Neural crest cell (in vitro differentiated cells): ENCODE measurements at regions not wholly inside any gene's neighbourhood (a gene's known extent, or its start where the extent isn't known, plus 50 kb on each side); places are given as distances from the start of the nearest gene placed in this dataset.

Source experiments
- DNase-seq: peaks from one replicate; pipeline ENCODE4 v3.0.0; 2021; ENCODE audit warnings: low read depth, mixed read lengths, low spot score
- H3K27ac Mint-ChIP-seq: one replicate; pipeline ENCODE4 v1.8.0; 2021; ENCODE audit warnings: mild to moderate bottlenecking, mixed read lengths; ENCODE audit not compliant: unreplicated experiment
- H3K27me3 Mint-ChIP-seq: 2 replicates; pipeline ENCODE4 v1.8.0; 2021; ENCODE audit warnings: low read depth, mild to moderate bottlenecking, mixed read lengths
- H3K36me3 Mint-ChIP-seq: 2 replicates; pipeline ENCODE4 v1.8.0; 2021; ENCODE audit warnings: low read depth, mild to moderate bottlenecking, mixed read lengths
- H3K4me1 Mint-ChIP-seq: 2 replicates; pipeline ENCODE4 v1.8.0; 2021; ENCODE audit warnings: mixed read lengths
- H3K4me3 Mint-ChIP-seq: one replicate; pipeline ENCODE4 v1.8.0; 2021; ENCODE audit warnings: mild to moderate bottlenecking, mixed read lengths
- H3K9me3 Mint-ChIP-seq: 2 replicates; pipeline ENCODE4 v1.8.0; 2021; ENCODE audit warnings: mixed read lengths
- CTCF ChIP-seq: fragments of 200-600 bp; sonication (generic); conservative IDR thresholded peaks from 2 replicates; pipeline ENCODE4 v1.5.0; 2021; ENCODE audit warnings: antibody characterized with exemption, mild to moderate bottlenecking

GRCh38 chr21:38954588-38955004, 148.9 kb downstream of the ETS2 start:
- Mint-ChIP-seq H3K27ac (no peak overlapping the region), H3K9me3 (no peaks in the 10 kb centered on the region), H3K27me3 (no peaks in the 10 kb centered on the region), H3K36me3 (no peaks in the 10 kb centered on the region), H3K4me1 (no peaks in the 10 kb centered on the region), H3K4me3 (no peak overlapping the region)
- no peak for DNase-seq
- no peak for TF ChIP-seq CTCF

DNA sequence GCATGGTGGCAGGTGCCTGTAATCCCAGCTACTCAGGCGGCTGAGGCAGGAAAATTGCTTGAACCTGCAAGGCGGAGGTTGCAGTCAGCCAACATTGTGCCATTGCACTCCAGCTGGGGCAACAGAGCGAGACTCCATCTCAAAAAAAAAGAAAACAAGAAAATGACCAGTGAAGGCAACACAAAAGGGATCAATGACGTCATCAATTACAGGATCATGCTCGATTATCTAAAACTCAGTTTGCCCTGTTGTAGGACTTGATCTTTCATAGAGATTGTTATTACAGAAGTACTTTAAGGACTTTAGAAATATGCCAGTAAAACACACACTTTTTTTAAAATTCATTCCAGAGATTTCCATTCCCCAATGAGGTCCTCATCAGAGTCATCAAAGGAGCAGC, 147.8 kb downstream of the ETS2 start:
- H3K27ac Mint-ChIP-seq, result no peak overlapping the region
- H3K27me3 Mint-ChIP-seq, result no peaks in the 10 kb centered on the region
- H3K9me3 Mint-ChIP-seq, result no peaks in the 10 kb centered on the region
- H3K4me1 Mint-ChIP-seq, result no peaks in the 10 kb centered on the region
- TF ChIP-seq CTCF, result no peak
- H3K36me3 Mint-ChIP-seq, result no peaks in the 10 kb centered on the region
- no peak for DNase-seq
- no peak overlapping the region for H3K4me3 Mint-ChIP-seq

- no peak for TF ChIP-seq CTCF
- Mint-ChIP-seq H3K9me3 (no peaks in the 10 kb centered on the region), H3K36me3 (no peaks in the 10 kb centered on the region), H3K4me1 (no peaks in the 10 kb centered on the region), H3K27me3 (no peaks in the 10 kb centered on the region), H3K4me3 (no peak overlapping the region), H3K27ac (no peak overlapping the region)
- no peak for DNase-seq
These were observed 147.2 kb downstream of the ETS2 start for GRCh38 chr21:38952890-38953289.

DNA sequence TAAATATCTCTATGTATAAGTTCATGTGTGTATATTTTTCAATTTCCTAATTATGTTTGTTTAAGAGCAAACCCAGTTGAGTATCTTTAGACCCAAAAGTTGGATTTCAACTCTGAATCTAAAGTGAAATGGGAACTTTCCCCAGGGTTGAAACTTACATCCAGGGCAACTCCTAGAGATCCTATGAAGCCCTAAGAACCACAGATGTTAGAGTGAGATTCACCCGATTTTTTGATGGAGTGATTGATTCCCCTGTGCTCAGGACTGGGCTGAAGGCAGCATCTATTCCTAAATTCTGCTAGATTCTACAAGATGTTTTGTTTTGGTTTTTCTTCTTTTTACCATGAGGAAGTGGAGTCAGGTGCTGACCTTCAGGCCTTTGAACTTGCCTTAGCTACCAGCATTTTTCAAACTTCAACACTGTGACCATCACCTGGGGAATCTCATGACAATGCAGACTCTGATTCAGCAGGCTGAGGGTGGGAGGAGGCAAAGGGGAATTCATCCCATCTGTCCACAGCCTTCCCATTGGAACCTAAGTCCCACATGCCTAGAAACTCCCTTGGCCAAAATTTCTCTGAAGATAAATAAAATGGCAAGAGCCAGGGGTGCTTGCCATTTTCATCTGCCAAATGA, 145.5 kb downstream of the ETS2 start:
- Mint-ChIP-seq H3K27ac (no peak overlapping the region), H3K36me3 (no peaks in the 10 kb centered on the region), H3K4me3 (no peak overlapping the region), H3K4me1 (peaks cover 1% of the 10 kb centered on the region), H3K27me3 (peaks cover 5% of the 10 kb centered on the region), H3K9me3 (no peaks in the 10 kb centered on the region)
- no peak for DNase-seq
- TF ChIP-seq CTCF, result no peak

- Mint-ChIP-seq H3K4me1 (peaks cover 8% of the 10 kb centered on the region), H3K27ac (no peak overlapping the region), H3K4me3 (no peak overlapping the region), H3K9me3 (no peaks in the 10 kb centered on the region), H3K36me3 (no peaks in the 10 kb centered on the region), H3K27me3 (peaks cover 7% of the 10 kb centered on the region)
- no peak for TF ChIP-seq CTCF
- DNase-seq, result no peak
These were observed 144.8 kb downstream of the ETS2 start for GRCh38 chr21:38950435-38951094.
